ENCODE measurements at regions not wholly inside any gene's neighbourhood (a gene's known extent, or its start where the extent isn't known, plus 50 kb on each side); places are given as distances from the start of the nearest gene placed in this dataset.

DNA sequence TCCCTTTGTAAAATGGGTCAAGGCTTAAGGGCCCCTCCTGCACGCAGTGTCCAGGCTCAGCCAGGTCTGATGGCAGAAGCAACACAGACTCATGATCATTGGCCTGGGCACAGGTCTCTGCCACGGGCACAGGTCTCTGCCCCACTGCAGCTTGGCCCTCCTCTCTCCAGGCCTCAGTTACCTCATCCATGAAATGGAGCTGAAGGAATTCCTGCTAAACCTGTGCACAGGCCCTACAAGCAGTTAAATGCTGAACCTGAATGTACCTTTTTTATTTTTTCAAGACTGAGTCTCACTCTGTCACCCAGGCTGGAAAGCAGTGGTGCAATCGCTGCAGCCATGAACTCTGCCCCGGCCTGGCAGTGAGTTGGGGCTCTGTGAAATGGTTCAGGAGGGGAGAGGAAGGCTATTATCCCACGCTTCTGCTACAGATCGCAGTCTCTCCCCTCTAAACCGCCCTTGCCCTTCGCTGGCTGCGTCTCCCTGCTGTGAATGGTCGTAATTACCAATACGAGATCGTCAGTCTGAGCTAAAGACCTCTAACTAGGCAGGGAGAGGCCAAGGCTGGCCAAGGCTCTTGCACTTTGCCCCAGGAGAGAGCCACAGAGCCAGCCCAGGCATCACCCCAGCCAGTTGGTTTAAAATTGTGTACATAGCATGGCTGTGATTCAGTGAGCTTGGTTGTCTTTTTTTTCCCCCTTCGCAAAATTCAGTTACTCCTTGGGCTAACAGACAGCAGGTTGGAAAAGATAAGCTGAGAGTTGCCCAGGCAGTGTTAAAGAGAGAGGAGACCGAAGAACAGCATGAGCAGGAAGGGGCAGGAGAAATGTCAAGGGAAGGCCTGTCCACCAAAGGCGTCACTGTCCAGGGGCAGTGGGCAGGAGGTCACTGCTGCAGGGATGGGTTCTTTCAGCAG lies 93.0 kb upstream of the KCTD7 start:
- Histone ChIP-seq H3K9me2 (replicated peaks; ENCODE audit: low read length) (no peaks in the 10 kb centered on the region), H3K27me3 (ENCODE audit: low read length) (no peaks in the 10 kb centered on the region), H3K79me2 (ENCODE audit: low read length) (no peaks in the 10 kb centered on the region), H3K9ac (ENCODE audit: low read length) (no peak overlapping the region), H3K36me3 (ENCODE audit: low read depth, low read length) (no peaks in the 10 kb centered on the region), H4K20me1 (ENCODE audit: low read length) (no peaks in the 10 kb centered on the region), H2AFZ (ENCODE audit: low read length) (no peak overlapping the region), H3K9me3 (ENCODE audit: low read length) (no peaks in the 10 kb centered on the region), H3K27ac (ENCODE audit: low read length) (no peak overlapping the region), H3K4me1 (ENCODE audit: insufficient read depth, low read length) (no peaks in the 10 kb centered on the region), H3K4me2 (ENCODE audit: low read length) (no peak overlapping the region), H3F3A (ENCODE audit: low read length, unreplicated experiment) (no peaks in the 10 kb centered on the region), H3K4me3 (ENCODE audit: low read length) (no peak overlapping the region)
- CTCF ChIA-PET, result no interaction called here
- no TSS peak for BruUV-seq (replicated peaks)
- intact Hi-C loops (cut with micrococcal nuclease), result no loop called here
- ATAC-seq (no peak), DNase-seq (no peak)
- TF ChIP-seq, protein P1, sequence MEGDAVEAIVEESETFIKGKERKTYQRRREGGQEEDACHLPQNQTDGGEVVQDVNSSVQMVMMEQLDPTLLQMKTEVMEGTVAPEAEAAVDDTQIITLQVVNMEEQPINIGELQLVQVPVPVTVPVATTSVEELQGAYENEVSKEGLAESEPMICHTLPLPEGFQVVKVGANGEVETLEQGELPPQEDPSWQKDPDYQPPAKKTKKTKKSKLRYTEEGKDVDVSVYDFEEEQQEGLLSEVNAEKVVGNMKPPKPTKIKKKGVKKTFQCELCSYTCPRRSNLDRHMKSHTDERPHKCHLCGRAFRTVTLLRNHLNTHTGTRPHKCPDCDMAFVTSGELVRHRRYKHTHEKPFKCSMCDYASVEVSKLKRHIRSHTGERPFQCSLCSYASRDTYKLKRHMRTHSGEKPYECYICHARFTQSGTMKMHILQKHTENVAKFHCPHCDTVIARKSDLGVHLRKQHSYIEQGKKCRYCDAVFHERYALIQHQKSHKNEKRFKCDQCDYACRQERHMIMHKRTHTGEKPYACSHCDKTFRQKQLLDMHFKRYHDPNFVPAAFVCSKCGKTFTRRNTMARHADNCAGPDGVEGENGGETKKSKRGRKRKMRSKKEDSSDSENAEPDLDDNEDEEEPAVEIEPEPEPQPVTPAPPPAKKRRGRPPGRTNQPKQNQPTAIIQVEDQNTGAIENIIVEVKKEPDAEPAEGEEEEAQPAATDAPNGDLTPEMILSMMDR (conservative IDR thresholded peaks at IDR 0.05; ENCODE audit: low read depth, low read length), result no peak
- TF ChIP-seq EZH2 (IDR thresholded peaks at IDR 0.05; ENCODE audit: low read length, unreplicated experiment), result no peak
- no peak for TF ChIP-seq EZH2phosphoT487 (IDR thresholded peaks at IDR 0.05; ENCODE audit: borderline replicate concordance, low read length)
- POLR2A ChIA-PET (ENCODE audit: unreplicated experiment), result no interaction called here

DNA sequence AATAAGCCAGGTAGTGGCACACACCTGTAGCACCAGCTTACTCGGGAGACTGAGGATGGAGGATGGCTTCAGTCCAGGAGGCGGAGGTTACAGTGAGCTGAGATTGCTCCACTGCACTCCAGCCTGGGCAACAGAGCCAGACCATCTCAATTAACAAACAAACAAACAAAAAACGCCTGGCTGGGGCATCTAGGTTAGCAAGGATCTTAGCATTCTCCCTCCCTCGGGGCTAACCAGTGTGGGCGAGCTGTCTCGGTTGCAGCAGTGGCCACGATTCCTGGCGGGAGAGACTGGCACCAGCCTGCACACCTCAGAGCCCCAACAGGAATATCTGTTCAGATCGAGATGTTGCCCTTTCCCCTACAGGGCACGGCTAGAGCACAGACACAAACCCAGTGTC lies 91.3 kb upstream of the KCTD7 start:
- DNase-seq (no peak), ATAC-seq (no peak)
- H3K4me3 ChIP-seq (ENCODE audit: low read length), result no peak overlapping the region
- H3K36me3 ChIP-seq (ENCODE audit: low read depth, low read length), result no peaks in the 10 kb centered on the region
- H3K27ac ChIP-seq (ENCODE audit: low read length), result no peak overlapping the region
- no TSS peak for BruUV-seq (replicated peaks)
- ChIA-PET POLR2A (ENCODE audit: unreplicated experiment) (no interaction called here), CTCF (no interaction called here)
- no peaks in the 10 kb centered on the region for H3K4me1 ChIP-seq (ENCODE audit: insufficient read depth, low read length)
- H3F3A ChIP-seq (ENCODE audit: low read length, unreplicated experiment), result no peaks in the 10 kb centered on the region
- H4K20me1 ChIP-seq (ENCODE audit: low read length), result no peaks in the 10 kb centered on the region
- intact Hi-C loops (cut with micrococcal nuclease), result no loop called here
- no peak overlapping the region for H2AFZ ChIP-seq (ENCODE audit: low read length)
- TF ChIP-seq EZH2phosphoT487 (IDR thresholded peaks at IDR 0.05; ENCODE audit: borderline replicate concordance, low read length) (no peak), EZH2 (IDR thresholded peaks at IDR 0.05; ENCODE audit: low read length, unreplicated experiment) (no peak)
- TF ChIP-seq, protein P1 (conservative IDR thresholded peaks at IDR 0.05; ENCODE audit: low read depth, low read length), result no peak
- no peaks in the 10 kb centered on the region for H3K27me3 ChIP-seq (ENCODE audit: low read length)
- H3K4me2 ChIP-seq (ENCODE audit: low read length), result no peak overlapping the region
- no peaks in the 10 kb centered on the region for H3K79me2 ChIP-seq (ENCODE audit: low read length)
- no peaks in the 10 kb centered on the region for H3K9me2 ChIP-seq (replicated peaks; ENCODE audit: low read length)
- H3K9ac ChIP-seq (ENCODE audit: low read length), result no peak overlapping the region
- no peaks in the 10 kb centered on the region for H3K9me3 ChIP-seq (ENCODE audit: low read length)

DNA sequence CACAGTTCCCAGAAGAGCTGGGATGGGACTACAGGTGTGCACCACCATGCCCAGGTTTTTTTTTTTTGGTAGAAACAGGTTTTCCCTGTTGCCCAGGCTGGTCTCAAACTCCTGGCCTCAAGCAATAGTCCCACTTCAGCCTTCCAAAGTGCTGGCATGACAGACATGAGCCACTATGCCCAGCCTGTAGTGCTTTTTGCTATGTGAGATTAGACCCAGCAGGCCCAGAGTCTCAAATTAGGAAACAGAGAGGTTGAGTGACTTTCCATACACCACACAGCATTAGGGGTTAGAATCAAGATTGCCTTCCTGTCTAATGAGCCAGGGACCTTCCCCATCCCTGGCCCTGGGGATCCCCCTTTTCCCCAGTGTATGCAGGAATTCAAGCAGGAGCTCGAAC lies 90.8 kb upstream of the KCTD7 start:
- BruUV-seq (replicated peaks), result no TSS peak
- no peak overlapping the region for H2AFZ ChIP-seq (ENCODE audit: low read length)
- no peaks in the 10 kb centered on the region for H3K9me3 ChIP-seq (ENCODE audit: low read length)
- no peaks in the 10 kb centered on the region for H4K20me1 ChIP-seq (ENCODE audit: low read length)
- POLR2A ChIA-PET (ENCODE audit: unreplicated experiment), result no interaction called here
- H3K36me3 ChIP-seq (ENCODE audit: low read depth, low read length), result no peaks in the 10 kb centered on the region
- CTCF ChIA-PET, result no interaction called here
- TF ChIP-seq EZH2 (IDR thresholded peaks at IDR 0.05; ENCODE audit: low read length, unreplicated experiment) (no peak), EZH2phosphoT487 (IDR thresholded peaks at IDR 0.05; ENCODE audit: borderline replicate concordance, low read length) (no peak)
- TF ChIP-seq, protein P1 (conservative IDR thresholded peaks at IDR 0.05; ENCODE audit: low read depth, low read length), result no peak
- no peak overlapping the region for H3K27ac ChIP-seq (ENCODE audit: low read length)
- no peaks in the 10 kb centered on the region for H3K9me2 ChIP-seq (replicated peaks; ENCODE audit: low read length)
- H3K9ac ChIP-seq (ENCODE audit: low read length), result no peak overlapping the region
- ATAC-seq (no peak), DNase-seq (no peak)
- H3K4me2 ChIP-seq (ENCODE audit: low read length), result no peak overlapping the region
- no peaks in the 10 kb centered on the region for H3K79me2 ChIP-seq (ENCODE audit: low read length)
- no peaks in the 10 kb centered on the region for H3F3A ChIP-seq (ENCODE audit: low read length, unreplicated experiment)
- no peaks in the 10 kb centered on the region for H3K27me3 ChIP-seq (ENCODE audit: low read length)
- no peaks in the 10 kb centered on the region; the same call in 1 of the 2 replicates for H3K4me1 ChIP-seq (ENCODE audit: insufficient read depth, low read length)
- H3K4me3 ChIP-seq (ENCODE audit: low read length), result no peak overlapping the region
- intact Hi-C loops (cut with micrococcal nuclease), result no loop called here
